Adrenal gland (tissue), 5 donors: ENCODE measurements at regions not wholly inside any gene's neighbourhood (a gene's known extent, or its start where the extent isn't known, plus 50 kb on each side); places are given as distances from the start of the nearest gene placed in this dataset.

Source experiments
- POLR2A ChIP-seq, 2 donors: fragments of 450-650 bp; IDR thresholded peaks; one replicate each; pipeline ENCODE4 v1.6.1; 2017; ENCODE audit warnings: antibody characterized with exemption in 2 of 2, mild to moderate bottlenecking in 2 of 2, moderate library complexity in 1 of 2
- TF ChIP-seq, protein P1 (sequence below), 6 experiments: fragments of 450-650 bp in 4 of 6; fragments of 200-600 bp in 2 of 6; sonication (generic) in 1 of 6; IDR thresholded peaks; 1 replicate in 5 of 6; 2 replicates in 1 of 6; pipeline versions ENCODE4 v1.5.1 to v1.8.0; 2016 to 2021; ENCODE audit warnings: antibody characterized with exemption in 6 of 6, mild to moderate bottlenecking in 2 of 6, moderate library complexity in 1 of 6
- donor health status: DM: no; HTN: no; CAD: no.

DNA sequence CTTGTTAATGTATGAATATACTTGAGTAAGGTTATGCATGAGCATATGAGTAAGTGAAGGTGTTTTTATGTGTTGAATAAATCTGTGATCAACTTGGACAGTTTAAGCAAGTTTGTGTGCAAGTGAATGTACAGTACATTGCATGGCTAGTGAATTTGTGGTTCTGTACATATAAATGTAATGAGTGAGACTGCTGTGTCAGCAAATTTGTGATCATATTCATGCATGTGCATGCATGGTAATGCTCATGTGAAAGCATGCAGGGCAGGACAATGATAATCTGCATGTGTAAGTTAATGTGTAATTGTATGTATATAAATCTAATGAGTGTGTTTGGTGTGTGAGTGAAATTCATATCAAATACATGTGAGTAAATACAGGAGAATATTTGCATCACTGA is 188.5 kb downstream of the PWWP3B start:
- TF ChIP-seq, protein P1, sequence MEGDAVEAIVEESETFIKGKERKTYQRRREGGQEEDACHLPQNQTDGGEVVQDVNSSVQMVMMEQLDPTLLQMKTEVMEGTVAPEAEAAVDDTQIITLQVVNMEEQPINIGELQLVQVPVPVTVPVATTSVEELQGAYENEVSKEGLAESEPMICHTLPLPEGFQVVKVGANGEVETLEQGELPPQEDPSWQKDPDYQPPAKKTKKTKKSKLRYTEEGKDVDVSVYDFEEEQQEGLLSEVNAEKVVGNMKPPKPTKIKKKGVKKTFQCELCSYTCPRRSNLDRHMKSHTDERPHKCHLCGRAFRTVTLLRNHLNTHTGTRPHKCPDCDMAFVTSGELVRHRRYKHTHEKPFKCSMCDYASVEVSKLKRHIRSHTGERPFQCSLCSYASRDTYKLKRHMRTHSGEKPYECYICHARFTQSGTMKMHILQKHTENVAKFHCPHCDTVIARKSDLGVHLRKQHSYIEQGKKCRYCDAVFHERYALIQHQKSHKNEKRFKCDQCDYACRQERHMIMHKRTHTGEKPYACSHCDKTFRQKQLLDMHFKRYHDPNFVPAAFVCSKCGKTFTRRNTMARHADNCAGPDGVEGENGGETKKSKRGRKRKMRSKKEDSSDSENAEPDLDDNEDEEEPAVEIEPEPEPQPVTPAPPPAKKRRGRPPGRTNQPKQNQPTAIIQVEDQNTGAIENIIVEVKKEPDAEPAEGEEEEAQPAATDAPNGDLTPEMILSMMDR (IDR thresholded peaks at IDR 0.05): no peak
- no peak for TF ChIP-seq POLR2A (IDR thresholded peaks at IDR 0.05)
